Vagina (tissue), 2 donors: ENCODE measurements at regions not wholly inside any gene's neighbourhood (a gene's known extent, or its start where the extent isn't known, plus 50 kb on each side); places are given as distances from the start of the nearest gene placed in this dataset.

Source experiments
- DNase-seq, 2 donors: peaks; one replicate each; pipeline ENCODE4 v3.0.0-alpha.2; 2017; ENCODE audit errors: extremely low spot score in 2 of 2
- H3K27ac ChIP-seq: fragments of 200-600 bp; sonication (generic); one replicate; pipeline ENCODE4 v1.5.1; 2019
- H3K27me3 ChIP-seq: fragments of 200-600 bp; sonication (generic); one replicate; pipeline ENCODE4 v1.5.1; 2019
- H3K36me3 ChIP-seq, 2 donors: fragments of 200-600 bp; sonication (generic); one replicate each; pipeline ENCODE4 v1.5.1; 2017 to 2019
- H3K4me1 ChIP-seq: fragments of 200-600 bp; sonication (generic); one replicate; pipeline ENCODE4 v1.5.1; 2019
- H3K4me3 ChIP-seq, 2 donors: fragments of 200-600 bp; sonication (generic); 1 replicate in 1 of 2; 2 replicates in 1 of 2; pipeline ENCODE4 v1.5.1; 2016 to 2019
- H3K9me3 ChIP-seq: fragments of 200-600 bp; sonication (generic); one replicate; pipeline ENCODE4 v1.5.1; 2019
- CTCF ChIP-seq, 3 experiments: fragments of 450-650 bp in 2 of 3; fragments of 200-600 bp in 1 of 3; sonication (generic) in 1 of 3; IDR thresholded peaks; one replicate each; pipeline ENCODE4 v1.5.1; 2017 to 2019; ENCODE audit warnings: antibody characterized with exemption in 3 of 3, mild to moderate bottlenecking in 2 of 3, moderate library complexity in 2 of 3
- POLR2A ChIP-seq, 2 donors: fragments of 450-650 bp; IDR thresholded peaks; one replicate each; pipeline ENCODE4 v1.6.1; 2017; ENCODE audit warnings: antibody characterized with exemption in 2 of 2, mild to moderate bottlenecking in 2 of 2, moderate library complexity in 2 of 2
- POLR2AphosphoS5 ChIP-seq, 2 donors: sonication (generic); formaldehyde crosslinking; IDR thresholded peaks; one replicate each; pipeline ENCODE4 v1.9.0; 2017; ENCODE audit warnings: antibody characterized with exemption in 2 of 2, mild to moderate bottlenecking in 2 of 2, low read depth in 1 of 2; ENCODE audit not compliant: insufficient read depth in 1 of 2
- intact Hi-C: fragments of 100-400 bp; cut with DNase I; formaldehyde crosslinking; loops from one replicate; pipeline ENCODE4 v1.15.1; 2023

GRCh38 chr2:207332480-207333212 is 166.9 kb upstream of the KLF7 start:
- H3K27ac ChIP-seq, result no peak overlapping the region
- H3K27me3 ChIP-seq, result no peaks in the 10 kb centered on the region
- peaks cover 24% of the 10 kb centered on the region for H3K4me1 ChIP-seq
- no peaks in the 10 kb centered on the region for H3K36me3 ChIP-seq
- H3K9me3 ChIP-seq, result no peaks in the 10 kb centered on the region
- intact Hi-C loops, result loop anchor here (10.0 kb wide), 1 partner anchor 168 kb away; the partner anchor contains the start of gene KLF7
- TF ChIP-seq POLR2AphosphoS5 (IDR thresholded peaks at IDR 0.05; ENCODE audit: insufficient read depth in 1 of 2, low read depth in 1 of 2), result no peak
- TF ChIP-seq CTCF (IDR thresholded peaks at IDR 0.05), result no peak
- no peak for TF ChIP-seq POLR2A (IDR thresholded peaks at IDR 0.05)
- DNase-seq, result no peak
- H3K4me3 ChIP-seq, result no peak overlapping the region

- Histone ChIP-seq H3K27ac (peak overlapping the region; percentile 76), H3K4me1 (peaks cover 24% of the 10 kb centered on the region), H3K9me3 (no peaks in the 10 kb centered on the region), H3K4me3 (no peak overlapping the region), H3K36me3 (no peaks in the 10 kb centered on the region), H3K27me3 (no peaks in the 10 kb centered on the region)
- DNase-seq, result no peak
- intact Hi-C loops, result loop anchor here (10.0 kb wide), 1 partner anchor 169 kb away; the partner anchor contains the start of gene KLF7
- TF ChIP-seq POLR2A (IDR thresholded peaks at IDR 0.05) (no peak), CTCF (IDR thresholded peaks at IDR 0.05) (no peak), POLR2AphosphoS5 (IDR thresholded peaks at IDR 0.05; ENCODE audit: insufficient read depth in 1 of 2, low read depth in 1 of 2) (no peak)
Observed at GRCh38 chr2:207333599-207334300, 168.0 kb upstream of the KLF7 start.

- H3K9me3 ChIP-seq, result no peaks in the 10 kb centered on the region
- no peak for TF ChIP-seq POLR2A (IDR thresholded peaks at IDR 0.05)
- no peak for TF ChIP-seq CTCF (IDR thresholded peaks at IDR 0.05)
- no peak for TF ChIP-seq POLR2AphosphoS5 (IDR thresholded peaks at IDR 0.05; ENCODE audit: insufficient read depth in 1 of 2, low read depth in 1 of 2)
- H3K4me3 ChIP-seq, result peak overlapping the region; percentile 22 to 31
- peak overlapping the region; percentile 76 for H3K27ac ChIP-seq
- no peak for DNase-seq
- intact Hi-C loops, result loop anchor here (10.0 kb wide), 1 partner anchor 169 kb away; the partner anchor contains the start of gene KLF7
- no peaks in the 10 kb centered on the region for H3K36me3 ChIP-seq
- peaks cover 24% of the 10 kb centered on the region for H3K4me1 ChIP-seq
- no peaks in the 10 kb centered on the region for H3K27me3 ChIP-seq
Observed at GRCh38 chr2:207334301-207334623, 168.5 kb upstream of the KLF7 start.

- peak overlapping the region; percentile 22 to 31 for H3K4me3 ChIP-seq
- H3K4me1 ChIP-seq, result peaks cover 24% of the 10 kb centered on the region
- no peaks in the 10 kb centered on the region for H3K9me3 ChIP-seq
- peak; percentile 52 to 89 for TF ChIP-seq POLR2AphosphoS5 (IDR thresholded peaks at IDR 0.05; ENCODE audit: insufficient read depth in 1 of 2, low read depth in 1 of 2)
- no peak for TF ChIP-seq POLR2A (IDR thresholded peaks at IDR 0.05)
- intact Hi-C loops, result loop anchor here (10.0 kb wide), 1 partner anchor 170 kb away; the partner anchor contains the start of gene KLF7
- no peaks in the 10 kb centered on the region for H3K27me3 ChIP-seq
- peak overlapping the region; percentile 76 for H3K27ac ChIP-seq
- no peaks in the 10 kb centered on the region for H3K36me3 ChIP-seq
- no peak for DNase-seq
Observed at GRCh38 chr2:207334624-207335371, 169.1 kb upstream of the KLF7 start.
